Suprapubic skin (tissue), 3 donors: ENCODE measurements at regions not wholly inside any gene's neighbourhood (a gene's known extent, or its start where the extent isn't known, plus 50 kb on each side); places are given as distances from the start of the nearest gene placed in this dataset.

Experiments used
- CTCF ChIP-seq, 2 donors: fragments of 200-600 bp in 1 of 2; fragments of 450-650 bp in 1 of 2; sonication (generic) in 1 of 2; IDR thresholded peaks; one replicate each; pipeline ENCODE4 v1.5.1; 2016 to 2019; ENCODE audit warnings: antibody characterized with exemption in 2 of 2, mild to moderate bottlenecking in 1 of 2, moderate library complexity in 1 of 2
- EP300 ChIP-seq: sonication (generic); formaldehyde crosslinking; IDR thresholded peaks from one replicate; pipeline ENCODE4 v1.6.1; 2017; ENCODE audit warnings: antibody characterized with exemption
- POLR2A ChIP-seq, 2 donors: fragments of 450-650 bp; IDR thresholded peaks; one replicate each; pipeline ENCODE4 v1.6.1; 2017; ENCODE audit warnings: antibody characterized with exemption in 2 of 2, mild to moderate bottlenecking in 2 of 2, moderate library complexity in 2 of 2

DNA sequence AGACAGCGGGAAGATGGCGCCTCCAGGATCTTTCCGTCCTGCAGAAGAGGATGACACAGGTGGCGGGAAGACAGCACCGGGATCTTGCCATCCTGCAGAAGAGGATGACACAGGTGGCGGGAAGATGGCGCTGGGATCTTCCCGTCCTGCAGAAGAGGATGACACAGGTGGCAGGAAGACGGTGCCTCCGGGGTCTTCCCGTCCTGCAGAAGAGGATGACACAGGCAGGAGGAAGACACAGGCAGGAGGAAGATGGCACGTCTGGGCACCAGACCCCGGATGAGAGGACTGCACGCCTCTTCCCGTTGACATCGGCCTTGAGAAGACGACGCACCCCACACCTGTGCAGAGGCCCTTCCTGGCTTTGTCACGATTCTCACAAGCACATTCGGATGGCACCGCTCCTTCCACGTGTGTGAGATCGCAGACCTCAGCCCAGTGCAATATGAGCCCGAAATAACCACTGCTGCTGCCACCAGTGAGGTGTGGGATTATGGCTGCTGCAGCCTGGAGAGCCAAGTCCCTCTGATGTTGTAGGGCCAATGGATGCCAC, 79.4 kb upstream of the SNTG2 start:
- TF ChIP-seq EP300: no peak
- TF ChIP-seq CTCF (IDR thresholded peaks at IDR 0.05): no peak
- TF ChIP-seq POLR2A (IDR thresholded peaks at IDR 0.05): no peak
